Superior temporal gyrus (tissue), 1 donor: ENCODE measurements at regions not wholly inside any gene's neighbourhood (a gene's known extent, or its start where the extent isn't known, plus 50 kb on each side); places are given as distances from the start of the nearest gene placed in this dataset.
"Not testable (repeated sequence)": the region's sequence is repeated elsewhere in the genome, so short reads cannot be mapped to it uniquely, and the experiment has no call there.

Source experiments
- DNase-seq: peaks from one replicate; pipeline ENCODE4 v3.0.0-alpha.2; 2016; ENCODE audit errors: extremely low spot score

DNA sequence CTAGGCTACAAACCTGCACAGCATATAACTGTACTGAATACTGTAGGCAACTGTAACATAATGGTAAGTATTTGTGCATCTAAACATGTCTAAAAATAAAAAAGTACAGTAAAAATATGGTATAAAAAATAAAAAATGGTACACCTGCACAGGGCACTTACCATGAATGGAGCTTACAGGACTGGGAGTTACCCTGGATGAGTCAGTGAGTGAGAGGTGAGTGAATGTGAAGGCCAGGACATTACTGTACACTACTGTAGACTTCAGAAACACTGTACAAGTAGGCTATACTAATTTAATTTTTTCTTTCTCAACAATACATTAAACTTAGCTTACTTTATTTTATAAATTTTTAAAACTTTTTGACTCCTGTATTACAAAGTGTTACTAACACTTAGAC is 265.3 kb downstream of the KLF13 start:
- DNase-seq: no peak

DNA sequence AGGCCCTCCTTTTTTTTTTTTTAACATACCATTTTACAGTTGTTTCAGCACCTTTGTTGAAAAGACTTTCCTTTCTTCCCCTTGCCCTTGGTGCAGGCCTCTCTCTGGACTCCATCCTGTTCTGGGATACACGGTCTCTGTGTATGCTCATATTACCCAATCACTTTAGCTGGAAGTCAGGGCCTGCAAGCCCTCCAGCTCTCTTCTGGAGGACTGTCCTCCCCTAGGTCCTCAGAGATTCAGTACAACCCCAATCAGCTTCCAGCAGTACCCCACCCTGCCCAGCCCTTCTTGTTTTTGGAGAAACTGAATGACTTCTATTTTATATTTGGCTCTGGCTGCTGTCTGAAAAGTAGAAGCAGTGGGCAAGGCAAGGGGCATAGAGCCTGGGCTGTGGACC is 270.8 kb downstream of the KLF13 start:
- DNase-seq: no peak

DNA sequence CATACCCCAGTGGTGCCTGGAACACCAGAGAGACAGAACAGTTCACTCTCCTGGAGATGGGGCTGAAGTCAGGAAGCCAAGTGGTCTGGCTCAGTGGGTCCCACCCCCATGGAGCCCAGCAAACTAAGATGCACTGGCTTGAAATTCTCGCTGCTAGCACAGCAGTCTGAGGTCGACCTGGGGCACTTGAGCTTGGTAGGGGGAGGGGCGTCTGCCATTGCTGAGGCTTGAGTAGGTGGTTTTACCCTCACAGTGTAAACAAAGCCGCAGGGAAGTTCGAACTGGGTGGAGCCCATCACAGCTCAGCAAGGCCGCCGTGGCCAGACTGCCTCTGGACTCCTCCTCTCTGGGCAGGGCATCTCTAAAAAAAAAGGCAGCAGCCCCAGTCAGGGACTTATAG is 272.0 kb downstream of the KLF13 start:
- DNase-seq: no peak

DNA sequence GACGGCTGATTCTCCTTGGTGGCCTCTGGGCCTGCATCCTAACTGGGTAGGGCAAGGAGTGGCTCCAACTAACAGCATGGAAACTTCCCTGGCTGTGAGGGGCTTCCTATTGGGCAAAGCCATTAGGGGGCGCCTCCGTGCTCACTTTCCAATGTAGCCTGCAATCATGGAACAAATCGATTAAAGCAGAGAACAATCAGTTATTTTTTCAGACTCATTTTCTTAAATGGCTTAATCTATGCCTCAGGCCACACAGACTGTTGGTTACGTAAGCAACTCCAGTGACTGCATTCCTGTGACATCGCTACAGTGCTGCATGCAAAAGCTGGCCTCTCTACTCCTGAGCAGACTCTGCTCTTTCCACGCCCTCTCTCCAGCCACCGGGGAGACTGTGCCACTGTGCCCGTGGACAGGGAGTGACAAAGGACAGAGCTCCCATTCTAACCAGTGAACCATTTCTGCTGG is 278.9 kb downstream of the KLF13 start:
- peak; percentile 60 for DNase-seq

DNA sequence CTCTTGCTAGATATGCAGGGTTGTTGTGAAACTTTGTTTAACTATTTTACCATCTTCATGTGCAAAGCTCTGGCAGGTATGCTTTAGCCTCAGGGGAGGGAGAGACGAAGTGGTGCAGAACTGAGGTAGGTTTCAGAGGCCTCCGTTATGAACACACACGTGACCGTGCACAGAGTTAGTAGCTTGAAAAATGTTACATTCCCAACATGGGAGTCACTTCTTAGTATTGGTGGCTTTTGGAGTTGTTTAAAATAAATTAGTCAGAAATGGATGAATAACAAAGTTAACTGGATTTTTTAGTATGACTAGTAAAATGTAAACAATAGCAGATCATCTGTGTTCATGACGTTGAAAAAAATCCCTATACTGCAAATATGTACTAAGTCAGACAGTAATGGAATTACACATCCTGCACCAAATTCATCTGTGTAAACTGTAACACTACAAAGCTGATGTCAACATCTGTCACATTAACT is 279.6 kb downstream of the KLF13 start:
- no peak for DNase-seq

DNA sequence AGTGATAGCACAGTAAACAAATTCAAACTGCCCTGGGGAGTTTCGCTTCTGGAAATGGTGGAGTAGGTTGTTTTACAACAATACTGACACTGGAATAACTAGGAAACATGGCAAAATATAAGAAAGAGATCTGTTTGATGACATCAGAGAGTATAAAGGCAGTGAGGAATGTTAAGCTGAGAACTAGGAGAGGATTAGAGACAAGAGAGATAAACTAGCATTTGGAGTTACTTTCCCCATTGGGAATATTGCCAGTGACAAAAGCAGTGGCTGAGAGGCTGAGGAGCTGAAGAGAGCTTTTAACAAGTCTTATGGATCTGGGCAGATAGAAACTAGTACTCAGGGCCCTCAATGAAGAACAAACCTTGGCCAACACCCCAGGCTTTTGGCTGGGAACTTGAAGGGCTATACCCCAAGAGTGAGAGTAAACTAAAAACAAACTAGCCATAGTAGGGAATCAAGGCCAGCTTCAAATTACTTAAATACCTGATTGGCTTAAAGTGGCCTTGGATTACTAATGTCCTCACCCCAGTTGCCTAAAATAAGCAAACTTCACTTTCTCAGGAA is 280.4 kb downstream of the KLF13 start:
- peak; percentile 52 for DNase-seq

DNA sequence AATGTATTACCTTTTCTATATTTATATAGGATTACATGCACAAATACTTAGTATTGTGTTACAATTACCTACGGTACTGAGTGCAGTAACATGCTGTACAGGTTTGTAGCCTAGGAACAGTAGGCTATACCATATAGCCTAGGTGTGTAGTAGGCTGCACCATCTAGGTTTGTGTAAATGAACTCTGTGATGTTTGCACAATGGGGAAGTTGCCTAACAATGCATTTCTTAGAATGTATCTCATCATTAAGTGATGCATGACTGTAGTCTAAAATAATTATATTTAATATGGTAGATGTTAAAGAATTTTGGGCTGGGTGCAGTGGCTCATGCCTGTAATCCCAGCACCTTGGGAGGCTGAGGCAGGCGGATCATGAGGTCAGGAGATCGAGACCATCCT is 281.0 kb downstream of the KLF13 start:
- DNase-seq: no peak

DNA sequence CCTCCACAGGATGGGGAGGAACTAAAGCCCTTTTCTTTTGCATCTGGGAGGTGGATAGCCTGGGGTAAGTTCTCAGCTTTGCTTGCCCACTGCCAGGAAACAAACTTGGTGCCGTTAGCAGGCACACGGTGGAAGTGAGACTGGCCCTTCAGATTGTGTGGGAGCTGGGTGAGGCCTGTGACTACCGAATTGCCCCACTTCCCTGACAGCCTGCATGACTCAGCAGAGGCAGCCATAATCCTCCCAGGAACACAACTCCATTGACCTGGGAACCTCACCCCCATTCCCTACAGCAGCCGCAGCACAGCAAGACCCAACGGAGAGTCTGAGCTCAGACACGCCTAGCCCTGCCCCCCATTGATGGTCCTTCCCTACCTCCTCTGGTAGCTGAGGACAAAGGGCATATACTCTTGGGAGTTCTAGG is 282.6 kb downstream of the KLF13 start:
- DNase-seq: peak; percentile 13

DNA sequence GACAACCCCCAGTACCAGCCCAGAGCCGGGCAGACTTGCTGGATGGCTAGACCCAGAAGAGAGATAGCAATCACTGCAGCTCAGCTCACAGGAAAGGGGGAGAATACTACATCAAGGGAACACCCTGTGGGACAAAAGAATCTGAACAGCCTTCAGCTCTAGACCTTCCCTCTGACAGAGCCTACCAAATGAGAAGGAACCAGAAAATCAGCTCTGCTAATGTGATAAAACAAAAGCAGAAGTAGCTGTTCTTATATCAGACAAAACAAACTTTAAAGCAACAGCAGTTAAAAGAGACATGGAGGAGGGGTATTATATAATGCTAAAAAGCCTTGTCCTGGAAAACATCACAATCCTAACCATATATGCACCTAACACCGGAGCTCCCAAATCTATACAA is 283.3 kb downstream of the KLF13 start:
- peak; percentile 15 for DNase-seq

DNA sequence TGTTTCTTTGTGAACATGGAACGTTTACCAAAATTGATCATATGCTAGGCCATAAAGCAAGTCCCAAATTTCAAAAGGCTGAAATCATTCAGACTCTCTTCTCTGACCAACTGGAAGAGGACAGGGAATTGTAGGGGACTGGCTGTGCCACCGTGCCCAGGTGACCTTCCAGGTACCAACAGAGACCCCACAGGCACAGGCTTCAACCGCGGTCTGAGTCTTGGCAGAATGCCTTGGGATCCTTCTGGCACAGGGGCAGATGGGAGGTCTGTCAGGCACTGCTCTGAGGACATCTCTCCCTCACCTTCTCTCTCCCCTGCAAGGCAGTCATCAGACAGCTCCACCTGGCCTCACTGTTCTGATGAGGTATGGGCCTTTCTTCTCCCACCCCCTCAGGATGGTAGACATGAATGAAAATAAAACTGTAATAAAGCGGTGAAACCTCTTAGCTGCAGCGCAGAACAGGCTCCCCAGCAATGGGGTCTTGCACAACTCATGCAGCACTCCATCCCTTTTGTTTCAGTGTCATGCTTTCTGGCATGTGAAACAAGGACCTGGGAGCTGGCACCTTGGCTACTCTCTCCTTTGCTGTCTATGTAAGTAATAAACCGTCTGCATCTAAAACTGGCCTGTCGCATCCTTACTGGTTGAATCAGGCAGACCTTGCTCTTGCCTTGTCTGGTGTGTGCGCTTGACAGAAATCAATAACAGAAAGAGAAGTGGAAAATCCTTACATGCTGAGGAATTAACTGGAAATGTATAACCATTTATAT is 289.2 kb downstream of the KLF13 start:
- no peak for DNase-seq

DNA sequence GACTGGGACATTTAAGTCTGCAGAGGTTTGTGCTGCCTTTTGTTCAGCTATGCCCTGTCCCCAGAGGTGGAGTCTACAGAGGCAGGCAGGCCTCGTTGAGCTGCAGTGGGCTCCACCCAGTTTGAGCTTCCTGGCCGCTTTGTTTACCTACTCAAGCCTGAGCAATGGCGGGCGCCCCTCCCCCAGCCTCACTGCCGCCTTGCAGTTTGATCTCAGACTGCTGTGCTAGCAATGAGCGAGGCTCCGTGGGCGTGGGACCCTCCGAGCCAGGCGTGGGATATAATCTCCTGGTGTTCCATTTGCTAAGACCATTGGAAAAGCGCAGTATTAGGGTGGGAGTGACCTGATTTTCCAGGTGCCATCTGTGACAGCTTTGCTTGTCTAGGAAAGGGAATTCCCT is 296.7 kb downstream of the KLF13 start:
- DNase-seq: not testable (repeated sequence)

DNA sequence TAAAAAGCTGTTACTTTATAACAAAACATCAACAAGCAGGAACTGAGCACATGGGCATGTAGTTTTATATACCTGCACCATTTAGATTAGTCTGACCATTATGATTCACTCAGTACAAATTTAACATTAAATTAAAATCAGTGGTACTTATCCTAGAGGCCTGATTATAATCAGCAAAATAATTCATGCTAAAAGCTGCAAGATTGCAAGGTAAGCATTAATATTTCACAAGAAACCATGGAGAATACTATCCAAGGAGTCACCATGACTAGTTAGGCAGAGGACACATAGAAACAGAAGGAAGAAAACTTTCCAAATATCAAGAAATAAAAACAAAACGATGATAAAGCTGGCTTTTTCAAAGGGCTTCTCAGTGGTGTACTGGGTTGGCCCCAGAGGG is 297.5 kb downstream of the KLF13 start:
- DNase-seq: not testable (repeated sequence)

DNA sequence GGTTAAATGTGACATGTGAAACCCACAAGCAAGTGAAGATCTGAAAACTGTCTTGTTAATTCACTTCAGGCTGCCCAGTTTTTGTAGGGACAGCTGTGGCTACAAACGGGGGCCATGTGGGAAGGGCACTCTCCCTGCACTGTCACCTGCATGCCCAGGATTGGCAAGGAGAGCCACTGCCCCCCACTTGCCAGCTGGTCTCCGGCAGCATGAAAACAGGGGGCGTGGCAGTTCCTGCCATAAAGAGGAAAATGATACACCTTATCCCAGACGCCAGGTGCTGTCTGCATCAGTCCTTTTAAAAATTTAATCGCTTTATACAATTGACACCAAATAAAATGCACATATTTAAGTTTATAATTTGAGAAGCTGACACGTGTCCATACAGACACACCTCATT is 309.1 kb downstream of the KLF13 start:
- DNase-seq: not testable (repeated sequence)

DNA sequence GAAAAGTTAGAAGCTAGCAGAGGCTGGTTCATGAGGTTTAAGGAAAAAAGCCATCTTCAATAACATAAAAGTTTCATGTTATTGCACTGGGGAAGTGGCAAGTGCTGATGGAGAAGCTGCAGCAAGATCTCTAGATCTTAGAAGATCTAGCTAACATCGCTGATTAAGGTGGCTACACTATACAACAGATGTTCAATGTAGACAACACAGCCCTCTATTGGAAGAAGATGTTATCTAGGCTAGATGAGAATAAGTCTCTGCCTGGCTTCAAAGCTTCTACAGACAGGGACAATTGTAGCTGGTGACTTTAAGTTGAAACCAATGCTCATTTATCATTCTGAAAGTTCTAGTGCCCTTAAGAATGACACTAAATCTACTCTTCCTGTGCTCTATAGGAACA is 310.3 kb downstream of the KLF13 start:
- DNase-seq: not testable (repeated sequence)

DNA sequence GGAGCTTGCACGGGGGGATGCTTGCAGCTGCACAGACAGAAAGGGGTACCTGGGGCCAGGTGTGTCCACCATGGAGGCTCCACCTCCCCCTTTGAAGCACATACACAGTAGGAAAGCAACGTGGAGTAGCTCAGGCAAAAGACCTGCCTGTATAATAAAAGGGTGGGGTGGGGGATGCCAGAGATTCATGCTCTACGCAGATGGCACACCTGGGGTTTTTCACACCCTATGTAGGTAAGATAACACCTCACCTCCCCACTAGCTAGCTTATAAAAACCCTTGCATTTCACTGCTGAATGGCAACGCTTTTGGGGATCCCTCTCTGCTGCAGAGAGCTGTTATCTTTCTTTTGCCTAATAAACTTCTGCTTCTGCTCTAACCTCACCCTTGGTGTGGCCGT is 317.3 kb downstream of the KLF13 start:
- not testable (repeated sequence) for DNase-seq

DNA sequence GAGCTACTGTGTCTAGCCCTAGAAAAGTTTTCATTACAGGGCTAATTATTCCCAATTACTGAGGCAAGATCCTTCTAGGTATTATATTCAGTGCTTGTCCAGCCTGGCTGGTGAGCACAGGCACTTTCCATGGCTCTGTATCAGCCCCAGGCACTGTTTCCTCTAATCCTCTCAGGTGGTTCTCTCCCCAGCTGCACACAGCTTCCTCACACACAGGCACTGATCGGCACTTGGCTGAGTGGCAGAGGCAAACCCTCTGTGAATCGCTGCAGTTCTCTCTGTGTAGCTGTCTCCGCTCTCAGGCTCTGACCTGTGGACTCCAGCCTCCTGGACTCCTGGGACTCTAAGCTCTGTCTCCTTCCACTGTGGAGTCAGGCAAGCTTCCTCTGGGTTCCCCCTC is 318.1 kb downstream of the KLF13 start:
- DNase-seq: not testable (repeated sequence)

DNA sequence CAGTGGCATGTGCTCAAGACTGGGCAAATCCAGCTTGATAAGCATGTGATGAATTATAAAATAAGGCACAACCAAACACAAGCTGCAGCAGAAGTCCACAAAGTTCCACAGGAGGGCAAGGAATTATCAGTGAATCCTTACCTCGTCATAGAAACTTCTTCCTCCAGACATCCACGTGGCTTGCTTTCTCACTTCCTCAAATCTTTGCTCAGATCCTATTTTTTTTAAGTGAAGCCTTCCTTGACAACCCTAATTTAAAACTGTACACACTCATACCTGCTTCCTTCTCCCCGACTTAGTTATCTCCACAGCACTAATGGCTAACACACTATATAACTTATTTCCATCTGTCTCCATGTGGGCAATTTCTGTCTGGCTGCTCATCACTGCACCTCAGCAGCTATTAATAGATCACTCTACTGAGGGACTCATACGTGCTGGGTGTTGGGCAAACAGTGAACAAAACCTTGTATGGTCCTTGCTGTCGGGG is 320.7 kb downstream of the KLF13 start:
- not testable (repeated sequence) for DNase-seq

DNA sequence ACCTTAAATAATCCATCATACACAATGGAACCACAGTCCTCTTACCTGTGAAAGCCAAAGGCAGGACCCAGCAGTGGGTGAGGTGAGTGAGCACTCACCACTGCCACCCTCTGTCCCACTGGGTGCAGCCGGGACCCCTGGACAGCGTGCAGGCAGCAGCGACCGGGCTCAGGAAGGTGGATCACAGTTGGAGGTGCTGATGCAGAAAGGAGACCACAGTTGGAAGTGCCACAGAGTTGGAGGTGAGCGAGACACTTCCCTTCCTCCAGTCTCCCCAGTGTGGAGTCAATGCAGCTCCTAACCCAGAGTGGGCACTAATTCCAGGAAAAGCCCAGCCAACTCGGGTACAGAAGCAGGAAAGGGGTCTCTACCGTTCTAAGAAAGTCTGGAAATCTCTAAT is 323.0 kb downstream of the KLF13 start:
- not testable (repeated sequence) for DNase-seq

DNA sequence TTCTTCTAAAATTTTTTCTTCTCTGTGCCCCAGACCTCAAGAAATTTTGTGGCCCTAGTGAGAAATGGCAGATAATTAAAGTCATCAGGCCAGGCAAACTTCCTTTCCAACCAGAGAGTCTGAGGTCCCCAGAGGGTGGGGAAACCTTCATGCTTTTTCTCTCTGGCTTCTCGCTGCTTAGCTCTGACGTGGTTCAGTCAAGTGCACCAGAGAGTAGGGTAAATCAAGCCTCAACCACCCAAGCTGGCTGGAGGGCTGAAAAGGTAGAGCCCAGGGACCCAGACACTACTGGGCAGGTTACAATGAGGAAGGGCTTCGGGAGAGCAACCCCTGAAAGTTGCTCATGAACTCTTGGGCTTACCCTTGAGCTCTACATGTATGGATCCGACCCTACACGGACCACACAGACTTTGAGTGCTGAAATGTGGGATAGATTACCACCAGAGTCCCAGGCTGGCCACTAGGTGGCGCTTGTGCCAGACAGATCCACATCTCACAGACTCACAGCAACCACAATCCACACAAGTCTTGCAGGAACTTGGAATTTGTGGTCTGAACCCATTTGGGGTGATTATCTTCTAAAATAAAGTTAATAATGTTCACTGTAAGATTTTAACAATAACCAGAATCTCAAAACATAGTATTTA is 323.5 kb downstream of the KLF13 start:
- DNase-seq: not testable (repeated sequence)

DNA sequence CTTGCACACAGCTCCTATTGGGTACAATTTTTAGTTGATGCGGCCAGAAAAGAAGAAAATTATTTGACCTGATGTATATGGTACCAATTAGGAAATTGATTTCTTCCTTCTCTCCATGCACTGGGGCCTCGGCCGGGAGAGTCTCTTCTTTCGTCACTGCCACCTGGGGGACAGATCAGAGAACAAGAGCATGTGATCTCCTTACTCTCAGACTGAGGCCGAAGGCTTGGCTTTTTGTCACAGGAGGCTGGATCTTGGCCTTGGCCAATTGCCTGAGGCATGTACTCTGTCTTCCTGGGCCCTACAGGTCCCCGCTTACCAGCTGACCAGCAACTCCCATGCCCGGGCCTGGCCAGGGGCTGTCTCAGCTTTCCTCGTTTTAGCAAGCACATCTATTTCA is 330.3 kb downstream of the KLF13 start:
- DNase-seq: not testable (repeated sequence)

DNA sequence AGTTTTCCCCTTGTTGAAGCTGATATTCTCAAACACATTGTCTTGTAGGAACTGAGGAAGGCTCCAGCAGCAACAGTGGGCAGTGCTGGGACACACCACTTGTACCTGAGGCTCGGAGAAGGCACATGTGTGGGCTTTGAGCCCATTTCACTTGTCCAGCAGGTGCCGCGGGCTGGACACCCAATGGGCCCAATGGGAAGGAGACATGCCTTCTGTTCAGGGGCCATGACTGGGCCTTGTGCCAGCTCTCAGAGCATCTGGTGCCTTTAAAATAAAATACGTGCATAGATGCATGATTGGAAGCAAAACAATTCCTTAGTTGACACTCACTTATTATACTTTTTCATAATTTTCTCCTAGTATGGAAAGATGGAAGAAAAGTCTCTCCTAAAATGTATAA is 334.2 kb downstream of the KLF13 start:
- no peak for DNase-seq

DNA sequence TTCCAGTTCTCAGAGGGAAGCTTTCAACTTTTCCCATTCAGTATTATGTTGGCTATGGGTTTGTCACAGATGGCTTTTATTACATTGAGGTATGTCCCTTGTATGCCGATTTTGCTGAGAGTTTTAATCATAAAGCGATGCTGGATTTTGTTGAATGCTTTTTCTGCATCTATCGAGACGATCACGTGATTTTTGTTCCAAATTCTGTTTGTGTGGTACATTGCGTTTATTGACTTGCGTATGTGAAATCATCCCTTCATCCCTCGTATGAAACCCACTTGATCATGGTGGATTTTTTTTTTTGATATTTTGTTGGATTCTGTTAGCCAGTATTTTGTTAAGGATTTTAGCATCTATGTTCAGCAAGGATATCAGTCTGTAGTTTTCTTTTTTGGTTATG is 339.1 kb downstream of the KLF13 start:
- not testable (repeated sequence) for DNase-seq
